ENCODE measurements at regions not wholly inside any gene's neighbourhood (a gene's known extent, or its start where the extent isn't known, plus 50 kb on each side); places are given as distances from the start of the nearest gene placed in this dataset.
"Not testable (repeated sequence)": the region's sequence is repeated elsewhere in the genome, so short reads cannot be mapped to it uniquely, and the experiment has no call there.

DNA sequence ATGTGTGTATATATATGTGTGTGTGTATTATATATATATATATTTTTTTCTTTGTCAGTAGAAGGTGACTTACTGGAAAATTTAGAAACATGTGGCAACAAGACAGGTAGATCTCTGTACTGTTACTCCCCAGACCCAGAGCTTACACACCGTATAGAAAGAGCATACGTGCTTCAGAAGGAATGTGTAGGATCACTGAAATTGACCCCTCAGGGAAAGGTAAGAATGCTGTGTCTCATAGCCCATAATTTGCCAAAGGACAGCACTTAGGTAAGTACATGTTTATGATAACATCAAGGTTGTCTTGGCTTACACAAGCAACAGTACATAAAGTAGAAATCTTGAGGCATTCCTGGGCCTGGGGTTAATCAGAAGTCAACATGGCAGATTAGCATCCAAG is 54.2 kb upstream of the PDE3B start:
- TF ChIP-seq, protein P1, sequence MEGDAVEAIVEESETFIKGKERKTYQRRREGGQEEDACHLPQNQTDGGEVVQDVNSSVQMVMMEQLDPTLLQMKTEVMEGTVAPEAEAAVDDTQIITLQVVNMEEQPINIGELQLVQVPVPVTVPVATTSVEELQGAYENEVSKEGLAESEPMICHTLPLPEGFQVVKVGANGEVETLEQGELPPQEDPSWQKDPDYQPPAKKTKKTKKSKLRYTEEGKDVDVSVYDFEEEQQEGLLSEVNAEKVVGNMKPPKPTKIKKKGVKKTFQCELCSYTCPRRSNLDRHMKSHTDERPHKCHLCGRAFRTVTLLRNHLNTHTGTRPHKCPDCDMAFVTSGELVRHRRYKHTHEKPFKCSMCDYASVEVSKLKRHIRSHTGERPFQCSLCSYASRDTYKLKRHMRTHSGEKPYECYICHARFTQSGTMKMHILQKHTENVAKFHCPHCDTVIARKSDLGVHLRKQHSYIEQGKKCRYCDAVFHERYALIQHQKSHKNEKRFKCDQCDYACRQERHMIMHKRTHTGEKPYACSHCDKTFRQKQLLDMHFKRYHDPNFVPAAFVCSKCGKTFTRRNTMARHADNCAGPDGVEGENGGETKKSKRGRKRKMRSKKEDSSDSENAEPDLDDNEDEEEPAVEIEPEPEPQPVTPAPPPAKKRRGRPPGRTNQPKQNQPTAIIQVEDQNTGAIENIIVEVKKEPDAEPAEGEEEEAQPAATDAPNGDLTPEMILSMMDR (IDR thresholded peaks at IDR 0.05) = no peak
- Mint-ChIP-seq H3K27me3 (ENCODE audit: low read depth, poor library complexity) (no peaks in the 10 kb centered on the region), H3K9me3 (peaks cover 14% of the 10 kb centered on the region), H3K27ac (no peak overlapping the region), H3K4me3 (no peak overlapping the region), H3K4me1 (no peaks in the 10 kb centered on the region), H3K36me3 (ENCODE audit: low read depth) (peaks cover 31% of the 10 kb centered on the region)
- no peak for DNase-seq

DNA sequence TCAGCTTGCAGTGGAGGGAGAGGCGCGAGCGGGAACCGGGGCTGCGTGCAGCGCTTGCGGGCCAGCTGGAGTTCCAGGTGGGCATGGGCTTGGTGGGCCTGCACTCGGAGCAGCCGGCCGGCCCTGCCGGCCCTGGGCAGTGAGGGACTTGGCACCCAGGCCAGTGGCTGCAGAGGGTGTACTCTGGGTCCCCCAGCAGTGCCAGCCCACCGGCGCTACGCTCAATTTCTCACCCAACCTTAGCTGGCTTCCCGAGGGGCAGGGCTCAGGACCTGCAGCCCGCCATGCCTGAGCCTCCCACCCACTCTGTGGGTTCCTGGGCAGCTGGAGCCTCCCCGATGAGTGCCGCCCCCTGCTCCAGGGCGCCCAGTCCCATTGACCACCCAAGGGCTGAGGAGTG is 52.6 kb upstream of the PDE3B start:
- H3K4me3 Mint-ChIP-seq; H3K27me3 Mint-ChIP-seq (ENCODE audit: low read depth, poor library complexity); H3K27ac Mint-ChIP-seq; H3K4me1 Mint-ChIP-seq; DNase-seq: not testable (repeated sequence)
- Mint-ChIP-seq H3K9me3 (peaks cover 23% of the 10 kb centered on the region), H3K36me3 (ENCODE audit: low read depth) (peaks cover 33% of the 10 kb centered on the region)

DNA sequence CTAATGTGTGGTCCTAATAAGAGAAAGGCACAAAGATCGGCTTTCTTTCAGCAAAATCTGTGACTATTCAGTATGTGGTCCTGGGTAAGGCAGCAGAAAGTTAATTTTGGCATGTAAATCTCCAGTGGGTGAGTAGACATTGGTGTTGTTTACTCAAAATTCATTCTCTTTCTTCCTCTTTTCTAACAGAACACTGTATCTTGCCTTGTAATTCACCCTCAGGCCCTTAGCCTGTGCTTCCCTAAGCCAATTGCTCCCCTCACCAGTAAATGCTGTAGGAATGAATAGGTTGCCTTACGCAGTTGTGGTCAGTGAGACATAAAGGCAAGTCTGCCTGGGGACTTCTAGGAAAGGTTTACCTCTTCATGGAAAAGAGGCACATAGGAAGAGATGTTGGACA is 49.9 kb upstream of the PDE3B start:
- Mint-ChIP-seq H3K36me3 (ENCODE audit: low read depth) (peaks cover 51% of the 10 kb centered on the region), H3K4me1 (no peaks in the 10 kb centered on the region), H3K27me3 (ENCODE audit: low read depth, poor library complexity) (peaks cover 4% of the 10 kb centered on the region), H3K4me3 (no peak overlapping the region), H3K9me3 (peaks cover 48% of the 10 kb centered on the region), H3K27ac (peak overlapping the region; percentile 41)
- TF ChIP-seq, protein P1 (IDR thresholded peaks at IDR 0.05) = no peak
- no peak for DNase-seq
